Adrenal gland (tissue), 5 donors: ENCODE measurements at regions not wholly inside any gene's neighbourhood (a gene's known extent, or its start where the extent isn't known, plus 50 kb on each side); places are given as distances from the start of the nearest gene placed in this dataset.

ENCODE experiments used
- POLR2A ChIP-seq, 2 donors: fragments of 450-650 bp; IDR thresholded peaks; one replicate each; pipeline ENCODE4 v1.6.1; 2017; ENCODE audit warnings: antibody characterized with exemption in 2 of 2, mild to moderate bottlenecking in 2 of 2, moderate library complexity in 1 of 2
- TF ChIP-seq, protein P1 (sequence below), 6 experiments: fragments of 450-650 bp in 4 of 6; fragments of 200-600 bp in 2 of 6; sonication (generic) in 1 of 6; IDR thresholded peaks; 1 replicate in 5 of 6; 2 replicates in 1 of 6; pipeline versions ENCODE4 v1.5.1 to v1.8.0; 2016 to 2021; ENCODE audit warnings: antibody characterized with exemption in 6 of 6, mild to moderate bottlenecking in 2 of 6, moderate library complexity in 1 of 6
- donor health status: DM: no; HTN: no; CAD: no.

DNA sequence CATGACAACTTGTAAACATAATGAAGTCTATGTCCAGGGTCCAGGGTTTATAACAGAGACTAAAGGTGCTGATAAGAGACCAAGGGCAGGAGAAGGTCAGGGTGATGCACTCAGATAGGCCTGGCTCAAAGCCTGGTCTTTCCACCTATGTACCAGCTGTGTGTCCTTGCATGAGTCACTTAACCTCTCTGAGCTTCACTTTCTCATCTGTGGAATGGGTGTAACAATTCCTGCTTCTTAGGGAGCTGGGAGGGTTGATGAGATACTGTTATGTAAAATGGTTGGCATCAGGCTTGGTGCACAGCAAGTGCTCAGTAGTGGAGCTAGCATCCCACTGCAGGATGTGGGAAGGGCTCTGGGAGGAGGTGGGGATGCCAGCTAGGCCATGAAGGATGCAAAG lies 143.7 kb upstream of the CSF3R start:
- TF ChIP-seq, protein P1, sequence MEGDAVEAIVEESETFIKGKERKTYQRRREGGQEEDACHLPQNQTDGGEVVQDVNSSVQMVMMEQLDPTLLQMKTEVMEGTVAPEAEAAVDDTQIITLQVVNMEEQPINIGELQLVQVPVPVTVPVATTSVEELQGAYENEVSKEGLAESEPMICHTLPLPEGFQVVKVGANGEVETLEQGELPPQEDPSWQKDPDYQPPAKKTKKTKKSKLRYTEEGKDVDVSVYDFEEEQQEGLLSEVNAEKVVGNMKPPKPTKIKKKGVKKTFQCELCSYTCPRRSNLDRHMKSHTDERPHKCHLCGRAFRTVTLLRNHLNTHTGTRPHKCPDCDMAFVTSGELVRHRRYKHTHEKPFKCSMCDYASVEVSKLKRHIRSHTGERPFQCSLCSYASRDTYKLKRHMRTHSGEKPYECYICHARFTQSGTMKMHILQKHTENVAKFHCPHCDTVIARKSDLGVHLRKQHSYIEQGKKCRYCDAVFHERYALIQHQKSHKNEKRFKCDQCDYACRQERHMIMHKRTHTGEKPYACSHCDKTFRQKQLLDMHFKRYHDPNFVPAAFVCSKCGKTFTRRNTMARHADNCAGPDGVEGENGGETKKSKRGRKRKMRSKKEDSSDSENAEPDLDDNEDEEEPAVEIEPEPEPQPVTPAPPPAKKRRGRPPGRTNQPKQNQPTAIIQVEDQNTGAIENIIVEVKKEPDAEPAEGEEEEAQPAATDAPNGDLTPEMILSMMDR (IDR thresholded peaks at IDR 0.05) = no peak
- TF ChIP-seq POLR2A (IDR thresholded peaks at IDR 0.05) = no peak
